ENCODE measurements at regions not wholly inside any gene's neighbourhood (a gene's known extent, or its start where the extent isn't known, plus 50 kb on each side); places are given as distances from the start of the nearest gene placed in this dataset.

- Histone ChIP-seq H3K4me1 (ENCODE audit: control insufficient read depth, insufficient read depth, low read length) (no peaks in the 10 kb centered on the region), H3K4me3 (ENCODE audit: low read depth, low read length) (no peak overlapping the region), H3K27ac (ENCODE audit: low read depth, low read length) (no peak overlapping the region), H3K36me3 (ENCODE audit: control insufficient read depth, insufficient read depth, low read length) (no peaks in the 10 kb centered on the region), H3K27me3 (ENCODE audit: control insufficient read depth, insufficient read depth, low read length) (no peaks in the 10 kb centered on the region), H3K9me3 (ENCODE audit: control insufficient read depth, insufficient read depth, low read length) (no peaks in the 10 kb centered on the region), H3K9ac (ENCODE audit: low read depth, low read length) (no peak overlapping the region)
These were observed 115.5 kb upstream of the ALDH1A3 start for GRCh38 chr15:100763835-100764750.

GRCh38 chr15:100764778-100765466 is 114.7 kb upstream of the ALDH1A3 start:
- H3K27me3 ChIP-seq (ENCODE audit: control insufficient read depth, insufficient read depth, low read length), result no peaks in the 10 kb centered on the region
- no peak overlapping the region for H3K4me3 ChIP-seq (ENCODE audit: low read depth, low read length)
- no peaks in the 10 kb centered on the region for H3K4me1 ChIP-seq (ENCODE audit: control insufficient read depth, insufficient read depth, low read length)
- no peaks in the 10 kb centered on the region for H3K36me3 ChIP-seq (ENCODE audit: control insufficient read depth, insufficient read depth, low read length)
- no peak overlapping the region for H3K27ac ChIP-seq (ENCODE audit: low read depth, low read length)
- H3K9ac ChIP-seq (ENCODE audit: low read depth, low read length), result no peak overlapping the region
- no peaks in the 10 kb centered on the region for H3K9me3 ChIP-seq (ENCODE audit: control insufficient read depth, insufficient read depth, low read length)

DNA sequence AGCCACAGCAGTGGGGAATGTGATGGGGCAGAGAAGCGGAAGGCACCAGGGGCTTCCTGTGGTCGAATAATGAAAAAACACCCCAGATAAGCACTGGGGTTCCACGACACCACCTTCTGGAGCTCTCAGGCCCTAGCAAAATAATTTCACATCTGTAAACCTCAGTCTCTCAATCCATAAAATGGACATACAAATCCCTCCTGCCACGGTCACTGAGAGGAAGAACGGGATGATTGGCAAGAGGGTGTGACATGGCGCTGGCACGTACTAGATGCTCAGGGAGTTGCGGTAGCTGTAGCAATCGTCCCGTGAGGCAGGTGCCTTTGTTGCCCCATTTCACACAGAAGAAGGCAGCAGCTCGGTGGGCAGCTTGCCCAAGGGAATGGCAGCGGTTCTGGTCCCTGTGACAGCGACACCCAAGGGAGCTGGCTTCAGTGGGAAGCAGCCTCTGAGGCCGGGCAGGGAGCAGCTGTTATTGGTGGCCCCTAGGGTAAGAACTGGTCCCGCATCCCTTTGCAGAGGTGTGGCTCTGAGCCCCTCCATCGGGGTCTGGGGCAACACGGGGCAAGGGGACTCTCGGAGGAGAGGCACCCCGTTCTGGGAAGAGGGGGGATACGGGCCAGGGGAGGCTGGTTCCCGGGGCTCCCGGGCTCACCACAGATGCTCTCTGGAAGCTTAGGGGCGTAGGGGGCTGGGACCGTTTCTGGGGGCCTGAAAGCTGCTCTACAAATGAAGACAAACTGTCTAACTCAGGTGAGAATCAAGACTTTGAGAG is 114.0 kb upstream of the ALDH1A3 start:
- no peaks in the 10 kb centered on the region for H3K4me1 ChIP-seq (ENCODE audit: control insufficient read depth, insufficient read depth, low read length)
- no peaks in the 10 kb centered on the region for H3K36me3 ChIP-seq (ENCODE audit: control insufficient read depth, insufficient read depth, low read length)
- no peak overlapping the region for H3K27ac ChIP-seq (ENCODE audit: low read depth, low read length)
- H3K9ac ChIP-seq (ENCODE audit: low read depth, low read length), result no peak overlapping the region
- H3K4me3 ChIP-seq (ENCODE audit: low read depth, low read length), result no peak overlapping the region
- no peaks in the 10 kb centered on the region for H3K9me3 ChIP-seq (ENCODE audit: control insufficient read depth, insufficient read depth, low read length)
- H3K27me3 ChIP-seq (ENCODE audit: control insufficient read depth, insufficient read depth, low read length), result no peaks in the 10 kb centered on the region

DNA sequence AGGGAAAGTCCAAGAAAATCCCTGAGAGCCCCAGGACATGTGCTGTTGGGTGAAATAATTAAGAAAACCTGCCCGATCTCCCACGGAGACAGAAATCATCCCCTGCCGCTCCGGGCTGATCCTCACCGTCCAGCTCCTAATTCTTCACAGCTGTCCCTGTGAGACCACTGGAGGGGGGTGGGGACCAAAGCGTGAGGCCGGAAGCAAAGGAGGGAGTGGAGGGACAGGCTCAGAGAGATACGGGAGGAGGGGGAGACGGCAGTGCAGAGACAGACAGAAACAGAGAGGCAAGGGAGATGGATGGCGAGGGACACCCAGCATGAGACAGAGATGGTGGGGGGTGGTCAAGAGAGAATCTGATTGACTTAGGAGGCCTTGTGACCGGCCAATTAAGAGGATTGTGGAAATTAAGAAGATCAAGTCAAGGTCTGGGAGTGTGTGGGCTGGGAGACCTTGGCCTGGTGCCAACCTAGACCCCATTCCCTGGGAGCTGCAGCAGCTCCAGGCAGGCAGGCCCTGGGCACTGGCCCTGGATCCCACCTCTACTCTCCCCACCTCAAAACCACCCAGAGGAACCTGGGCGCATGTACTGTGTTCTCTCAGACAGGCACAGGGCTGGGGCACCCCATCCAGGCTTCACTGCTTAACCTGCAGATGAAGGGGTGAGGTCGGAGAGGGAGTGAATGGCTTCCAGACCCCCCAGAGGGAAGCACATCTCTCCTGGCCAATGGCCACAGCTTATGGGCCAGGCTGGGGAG is 113.2 kb upstream of the ALDH1A3 start:
- Histone ChIP-seq H3K9me3 (ENCODE audit: control insufficient read depth, insufficient read depth, low read length) (no peaks in the 10 kb centered on the region), H3K4me1 (ENCODE audit: control insufficient read depth, insufficient read depth, low read length) (no peaks in the 10 kb centered on the region), H3K27me3 (ENCODE audit: control insufficient read depth, insufficient read depth, low read length) (no peaks in the 10 kb centered on the region), H3K9ac (ENCODE audit: low read depth, low read length) (no peak overlapping the region), H3K36me3 (ENCODE audit: control insufficient read depth, insufficient read depth, low read length) (no peaks in the 10 kb centered on the region), H3K4me3 (ENCODE audit: low read depth, low read length) (no peak overlapping the region), H3K27ac (ENCODE audit: low read depth, low read length) (no peak overlapping the region)

DNA sequence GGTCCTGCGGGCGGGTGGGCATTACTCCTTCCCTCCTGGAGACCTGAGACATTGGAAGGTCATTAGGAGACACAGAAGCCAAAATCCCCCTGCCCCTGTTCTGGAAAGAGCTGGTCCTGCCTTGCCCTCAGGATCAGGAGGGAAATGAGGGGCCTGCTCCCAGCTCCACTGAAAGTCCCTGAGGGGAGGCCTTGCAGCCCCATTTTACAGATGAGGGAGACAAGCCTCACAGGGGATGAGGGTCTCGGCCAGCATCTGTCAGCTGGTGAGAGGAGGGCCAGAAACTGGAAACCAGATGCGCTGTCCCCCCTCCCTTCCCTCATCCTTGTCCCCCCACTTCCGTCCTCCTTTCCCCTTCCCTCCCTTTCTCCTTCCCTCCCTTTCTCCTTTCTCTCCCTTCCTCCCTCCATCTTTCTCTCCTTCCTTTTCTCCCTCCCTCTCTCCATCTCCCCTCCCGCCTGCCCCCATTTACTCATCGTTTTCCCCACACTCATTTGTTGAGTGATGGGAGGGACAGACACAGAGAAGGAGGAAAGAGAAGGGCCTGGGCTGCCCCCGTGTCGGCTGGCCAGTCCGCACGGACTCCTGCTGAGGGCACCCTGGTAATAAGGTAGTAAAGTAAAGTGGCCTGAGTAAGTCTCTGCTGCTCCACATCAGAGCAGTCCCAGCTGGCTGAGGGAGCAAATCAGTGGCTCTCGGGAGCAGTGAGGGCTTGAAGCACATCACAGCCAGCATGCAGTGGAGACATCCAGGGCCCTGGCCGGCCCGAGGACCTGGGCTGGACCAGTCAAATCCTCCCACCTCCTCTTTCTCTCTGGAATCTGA is 112.4 kb upstream of the ALDH1A3 start:
- no peak overlapping the region for H3K27ac ChIP-seq (ENCODE audit: low read depth, low read length)
- no peak overlapping the region for H3K9ac ChIP-seq (ENCODE audit: low read depth, low read length)
- no peaks in the 10 kb centered on the region for H3K9me3 ChIP-seq (ENCODE audit: control insufficient read depth, insufficient read depth, low read length)
- no peak overlapping the region for H3K4me3 ChIP-seq (ENCODE audit: low read depth, low read length)
- H3K4me1 ChIP-seq (ENCODE audit: control insufficient read depth, insufficient read depth, low read length), result peaks cover 1% of the 10 kb centered on the region; the same call in 1 of the 2 replicates
- no peaks in the 10 kb centered on the region for H3K36me3 ChIP-seq (ENCODE audit: control insufficient read depth, insufficient read depth, low read length)
- no peaks in the 10 kb centered on the region for H3K27me3 ChIP-seq (ENCODE audit: control insufficient read depth, insufficient read depth, low read length)

GRCh38 chr15:100768501-100768931 is 111.1 kb upstream of the ALDH1A3 start:
- Histone ChIP-seq H3K27ac (ENCODE audit: low read depth, low read length) (no peak overlapping the region), H3K27me3 (ENCODE audit: control insufficient read depth, insufficient read depth, low read length) (no peaks in the 10 kb centered on the region)

GRCh38 chr15:100769043-100769974 is 110.3 kb upstream of the ALDH1A3 start:
- Histone ChIP-seq H3K27ac (ENCODE audit: low read depth, low read length) (no peak overlapping the region), H3K36me3 (ENCODE audit: control insufficient read depth, insufficient read depth, low read length) (no peaks in the 10 kb centered on the region), H3K9ac (ENCODE audit: low read depth, low read length) (no peak overlapping the region), H3K9me3 (ENCODE audit: control insufficient read depth, insufficient read depth, low read length) (no peaks in the 10 kb centered on the region), H3K4me1 (ENCODE audit: control insufficient read depth, insufficient read depth, low read length) (peaks cover 12% of the 10 kb centered on the region; the same call in 1 of the 2 replicates), H3K27me3 (ENCODE audit: control insufficient read depth, insufficient read depth, low read length) (no peaks in the 10 kb centered on the region), H3K4me3 (ENCODE audit: low read depth, low read length) (no peak overlapping the region)

More at GRCh38 chr15:100768501-100768931, 111.1 kb upstream of the ALDH1A3 start:
- H3K4me3 ChIP-seq (ENCODE audit: low read depth, low read length), result no peak overlapping the region
- no peak overlapping the region for H3K9ac ChIP-seq (ENCODE audit: low read depth, low read length)
- H3K4me1 ChIP-seq (ENCODE audit: control insufficient read depth, insufficient read depth, low read length), result peaks cover 12% of the 10 kb centered on the region; the same call in 1 of the 2 replicates
- H3K9me3 ChIP-seq (ENCODE audit: control insufficient read depth, insufficient read depth, low read length), result no peaks in the 10 kb centered on the region
- H3K36me3 ChIP-seq (ENCODE audit: control insufficient read depth, insufficient read depth, low read length), result no peaks in the 10 kb centered on the region

DNA sequence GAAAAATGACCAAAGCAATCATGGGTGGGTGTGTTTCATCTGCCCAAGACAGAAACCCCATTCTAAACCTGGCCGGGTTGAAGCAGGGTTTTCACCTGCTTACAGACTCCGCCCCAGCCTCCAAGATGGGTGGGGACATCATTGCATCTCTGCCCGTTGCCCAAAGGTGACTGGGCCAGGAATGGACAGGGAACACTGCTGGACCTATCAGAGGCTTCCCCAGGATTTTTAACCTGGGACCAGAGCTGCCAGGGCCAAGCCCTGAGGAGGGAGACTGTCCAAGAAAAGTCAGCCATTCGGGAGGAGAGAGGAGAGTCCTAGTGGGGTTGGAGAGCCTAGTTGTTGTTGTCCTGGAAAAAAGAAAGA is 109.7 kb upstream of the ALDH1A3 start:
- Histone ChIP-seq H3K36me3 (ENCODE audit: control insufficient read depth, insufficient read depth, low read length) (no peaks in the 10 kb centered on the region), H3K9me3 (ENCODE audit: control insufficient read depth, insufficient read depth, low read length) (no peaks in the 10 kb centered on the region), H3K9ac (ENCODE audit: low read depth, low read length) (no peak overlapping the region), H3K27ac (ENCODE audit: low read depth, low read length) (no peak overlapping the region), H3K4me3 (ENCODE audit: low read depth, low read length) (no peak overlapping the region), H3K4me1 (ENCODE audit: control insufficient read depth, insufficient read depth, low read length) (peaks cover 12% of the 10 kb centered on the region; the same call in 1 of the 2 replicates), H3K27me3 (ENCODE audit: control insufficient read depth, insufficient read depth, low read length) (no peaks in the 10 kb centered on the region)

Data from HUES48 (cell line).